Ovary (tissue), 3 donors: ENCODE measurements at regions not wholly inside any gene's neighbourhood (a gene's known extent, or its start where the extent isn't known, plus 50 kb on each side); places are given as distances from the start of the nearest gene placed in this dataset.

Source experiments
- POLR2A ChIP-seq: fragments of 450-650 bp; IDR thresholded peaks from one replicate; pipeline ENCODE4 v1.6.1; 2017; ENCODE audit warnings: antibody characterized with exemption, mild to moderate bottlenecking, moderate library complexity
- TF ChIP-seq, protein P1 (sequence below), 3 donors: fragments of 450-650 bp in 2 of 3; fragments of 200-600 bp in 1 of 3; IDR thresholded peaks; one replicate each; pipeline versions ENCODE4 v1.5.1 to v1.8.0; 2016 to 2022; ENCODE audit warnings: antibody characterized with exemption in 3 of 3, mild to moderate bottlenecking in 1 of 3
- donor health status: DM: no; HTN: no; CAD: no.

DNA sequence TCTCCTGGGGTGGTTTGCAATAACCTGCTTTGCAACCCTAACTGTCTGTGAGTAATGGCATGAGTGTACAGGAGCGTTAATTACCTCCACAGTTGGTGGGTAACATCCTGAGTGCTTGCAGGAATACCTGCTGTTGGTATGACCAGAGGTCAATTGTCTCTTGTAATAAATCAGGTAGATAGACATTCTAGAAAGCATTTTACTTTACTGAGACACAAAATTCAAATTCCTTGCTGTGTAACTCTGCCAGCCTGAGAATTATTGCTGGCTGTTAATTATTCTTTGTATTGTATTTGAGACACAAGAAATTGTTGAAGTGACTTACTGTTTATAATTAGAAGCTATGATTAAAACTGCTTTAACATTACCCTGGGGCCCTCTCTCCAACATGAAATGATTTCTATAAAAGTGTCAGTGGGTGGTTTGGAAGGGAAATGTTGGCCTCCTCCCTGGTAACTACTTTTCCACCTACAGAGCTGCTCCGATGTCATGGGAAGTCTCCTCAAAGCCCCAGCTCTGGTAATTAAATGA, 150.8 kb upstream of the ADCY2 start:
- TF ChIP-seq, protein P1, sequence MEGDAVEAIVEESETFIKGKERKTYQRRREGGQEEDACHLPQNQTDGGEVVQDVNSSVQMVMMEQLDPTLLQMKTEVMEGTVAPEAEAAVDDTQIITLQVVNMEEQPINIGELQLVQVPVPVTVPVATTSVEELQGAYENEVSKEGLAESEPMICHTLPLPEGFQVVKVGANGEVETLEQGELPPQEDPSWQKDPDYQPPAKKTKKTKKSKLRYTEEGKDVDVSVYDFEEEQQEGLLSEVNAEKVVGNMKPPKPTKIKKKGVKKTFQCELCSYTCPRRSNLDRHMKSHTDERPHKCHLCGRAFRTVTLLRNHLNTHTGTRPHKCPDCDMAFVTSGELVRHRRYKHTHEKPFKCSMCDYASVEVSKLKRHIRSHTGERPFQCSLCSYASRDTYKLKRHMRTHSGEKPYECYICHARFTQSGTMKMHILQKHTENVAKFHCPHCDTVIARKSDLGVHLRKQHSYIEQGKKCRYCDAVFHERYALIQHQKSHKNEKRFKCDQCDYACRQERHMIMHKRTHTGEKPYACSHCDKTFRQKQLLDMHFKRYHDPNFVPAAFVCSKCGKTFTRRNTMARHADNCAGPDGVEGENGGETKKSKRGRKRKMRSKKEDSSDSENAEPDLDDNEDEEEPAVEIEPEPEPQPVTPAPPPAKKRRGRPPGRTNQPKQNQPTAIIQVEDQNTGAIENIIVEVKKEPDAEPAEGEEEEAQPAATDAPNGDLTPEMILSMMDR (IDR thresholded peaks at IDR 0.05), result no peak
- TF ChIP-seq POLR2A, result no peak
